ENCODE measurements at regions not wholly inside any gene's neighbourhood (a gene's known extent, or its start where the extent isn't known, plus 50 kb on each side); places are given as distances from the start of the nearest gene placed in this dataset.
"Not testable (repeated sequence)": the region's sequence is repeated elsewhere in the genome, so short reads cannot be mapped to it uniquely, and the experiment has no call there.

DNA sequence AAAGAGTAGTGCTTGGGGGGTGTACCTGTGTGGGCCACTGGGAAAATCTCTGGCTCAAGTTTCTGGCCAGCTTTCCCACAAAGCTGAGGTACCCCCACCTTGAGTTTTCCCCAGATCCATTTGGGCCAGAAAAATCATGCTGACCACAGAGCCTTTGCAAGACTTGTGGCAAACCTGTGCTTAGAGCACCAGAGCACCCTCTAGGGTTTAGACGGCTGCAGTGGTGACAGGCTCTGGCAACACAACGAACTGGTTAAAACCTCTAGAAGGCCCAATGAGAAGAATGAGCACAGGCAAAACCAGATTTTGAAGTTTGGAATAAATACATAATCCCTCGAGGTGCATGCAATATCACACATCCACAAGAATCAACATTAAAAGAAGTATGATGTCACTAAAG is 290.7 kb upstream of the FOLH1 start:
- TF ChIP-seq, protein P1, sequence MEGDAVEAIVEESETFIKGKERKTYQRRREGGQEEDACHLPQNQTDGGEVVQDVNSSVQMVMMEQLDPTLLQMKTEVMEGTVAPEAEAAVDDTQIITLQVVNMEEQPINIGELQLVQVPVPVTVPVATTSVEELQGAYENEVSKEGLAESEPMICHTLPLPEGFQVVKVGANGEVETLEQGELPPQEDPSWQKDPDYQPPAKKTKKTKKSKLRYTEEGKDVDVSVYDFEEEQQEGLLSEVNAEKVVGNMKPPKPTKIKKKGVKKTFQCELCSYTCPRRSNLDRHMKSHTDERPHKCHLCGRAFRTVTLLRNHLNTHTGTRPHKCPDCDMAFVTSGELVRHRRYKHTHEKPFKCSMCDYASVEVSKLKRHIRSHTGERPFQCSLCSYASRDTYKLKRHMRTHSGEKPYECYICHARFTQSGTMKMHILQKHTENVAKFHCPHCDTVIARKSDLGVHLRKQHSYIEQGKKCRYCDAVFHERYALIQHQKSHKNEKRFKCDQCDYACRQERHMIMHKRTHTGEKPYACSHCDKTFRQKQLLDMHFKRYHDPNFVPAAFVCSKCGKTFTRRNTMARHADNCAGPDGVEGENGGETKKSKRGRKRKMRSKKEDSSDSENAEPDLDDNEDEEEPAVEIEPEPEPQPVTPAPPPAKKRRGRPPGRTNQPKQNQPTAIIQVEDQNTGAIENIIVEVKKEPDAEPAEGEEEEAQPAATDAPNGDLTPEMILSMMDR (IDR thresholded peaks at IDR 0.05; ENCODE audit: control extremely low read depth, extremely low read depth, low read depth, missing control alignments) = no peak
- ChIA-PET CTCF (no interaction called here), POLR2A (no interaction called here)
- DNase-seq (ENCODE audit: extremely low spot score) = no peak

DNA sequence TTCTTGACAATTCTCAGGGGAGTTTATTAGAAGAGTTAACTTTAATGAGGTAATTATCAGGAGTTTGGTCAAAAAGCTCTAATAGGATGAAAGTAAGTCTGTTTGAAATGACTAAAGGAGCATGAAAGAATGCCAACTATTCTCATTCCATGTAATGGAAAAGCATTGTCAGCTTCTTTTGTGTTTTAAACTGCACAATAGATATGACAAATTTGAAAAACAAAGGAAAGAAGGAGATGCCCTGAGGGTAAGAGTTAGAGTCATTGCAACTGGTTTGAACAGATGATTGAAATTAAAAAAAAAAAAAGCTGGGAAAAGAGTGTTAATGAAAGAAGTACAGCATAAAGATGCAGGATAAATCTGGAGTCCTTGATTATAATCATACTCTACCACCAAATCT is 296.8 kb upstream of the FOLH1 start:
- ChIA-PET CTCF (no interaction called here), POLR2A (no interaction called here)
- TF ChIP-seq, protein P1 (IDR thresholded peaks at IDR 0.05; ENCODE audit: control extremely low read depth, extremely low read depth, low read depth, missing control alignments) = no peak
- DNase-seq (ENCODE audit: extremely low spot score) = no peak

DNA sequence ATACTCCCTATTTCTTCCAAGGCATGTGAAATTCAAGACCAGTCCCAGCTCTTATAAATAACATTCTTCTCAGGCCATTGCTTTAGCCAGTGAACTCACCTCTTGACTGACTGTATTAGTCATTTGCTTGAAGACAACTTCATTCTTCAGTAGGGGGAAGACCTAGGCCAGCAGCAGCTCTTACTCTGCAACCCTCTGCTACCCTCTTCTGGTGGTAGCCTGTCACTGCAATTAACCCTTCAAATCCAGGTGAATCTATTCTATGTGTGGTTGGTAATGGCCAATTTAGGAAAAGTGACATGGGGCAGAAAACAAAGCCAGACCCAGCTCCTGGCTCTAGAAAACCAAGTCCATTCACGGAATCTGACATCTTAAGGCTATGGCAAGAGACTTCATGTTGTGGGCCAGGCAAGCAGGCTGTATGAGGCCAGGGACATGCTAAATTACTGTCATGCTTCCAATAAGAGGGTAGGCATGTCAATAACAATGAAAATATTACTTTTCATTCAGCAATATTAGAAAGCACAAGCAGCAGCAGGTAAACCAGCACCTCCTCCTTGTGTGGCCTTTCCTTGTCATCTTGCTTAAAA is 317.9 kb upstream of the FOLH1 start:
- POLR2A ChIA-PET; CTCF ChIA-PET; DNase-seq (ENCODE audit: extremely low spot score): not testable (repeated sequence)
- TF ChIP-seq, protein P1 (IDR thresholded peaks at IDR 0.05; ENCODE audit: control extremely low read depth, extremely low read depth, low read depth, missing control alignments) = peak; percentile 53

DNA sequence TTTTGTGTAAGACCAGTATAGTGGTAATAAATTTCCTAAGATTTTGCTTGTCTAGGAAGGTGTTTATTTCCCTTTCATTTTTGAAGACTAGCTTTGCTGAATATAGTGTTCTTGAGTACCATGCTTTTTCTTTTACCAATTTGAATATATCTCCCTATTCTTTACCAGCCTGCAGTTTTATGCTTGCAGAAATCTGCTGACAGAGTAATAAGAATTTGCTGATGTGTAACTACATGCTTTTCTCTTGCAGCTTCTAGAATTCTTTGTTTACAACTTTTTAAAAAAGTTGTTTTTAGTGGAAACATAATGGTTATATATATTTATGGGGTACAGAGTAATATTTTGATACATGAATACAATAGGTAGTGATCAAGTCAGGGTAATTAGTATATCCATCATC is 324.8 kb upstream of the FOLH1 start:
- DNase-seq (ENCODE audit: extremely low spot score) = no peak
- TF ChIP-seq, protein P1 (IDR thresholded peaks at IDR 0.05; ENCODE audit: control extremely low read depth, extremely low read depth, low read depth, missing control alignments) = no peak
- CTCF ChIA-PET = no interaction called here
- POLR2A ChIA-PET = no interaction called here

DNA sequence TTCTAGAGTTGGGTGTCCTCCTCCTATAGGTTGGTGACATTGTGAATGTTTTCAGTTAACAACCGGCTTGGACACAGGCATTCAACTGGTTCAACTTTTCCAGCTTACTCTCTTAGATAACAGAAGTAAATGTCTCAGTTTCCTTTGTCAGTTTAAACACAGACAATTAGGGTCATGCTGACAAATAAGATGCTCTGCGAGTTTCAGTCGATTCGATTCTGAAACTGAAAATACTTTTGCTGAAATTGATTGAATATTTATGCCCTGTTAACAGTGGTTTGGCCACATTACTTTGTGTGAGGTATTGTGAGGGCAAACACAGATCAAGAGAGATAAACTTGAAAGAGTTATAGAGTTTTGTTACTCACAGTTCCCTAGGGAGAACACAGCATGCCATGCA is 330.5 kb upstream of the FOLH1 start:
- POLR2A ChIA-PET; DNase-seq (ENCODE audit: extremely low spot score); CTCF ChIA-PET: not testable (repeated sequence)

DNA sequence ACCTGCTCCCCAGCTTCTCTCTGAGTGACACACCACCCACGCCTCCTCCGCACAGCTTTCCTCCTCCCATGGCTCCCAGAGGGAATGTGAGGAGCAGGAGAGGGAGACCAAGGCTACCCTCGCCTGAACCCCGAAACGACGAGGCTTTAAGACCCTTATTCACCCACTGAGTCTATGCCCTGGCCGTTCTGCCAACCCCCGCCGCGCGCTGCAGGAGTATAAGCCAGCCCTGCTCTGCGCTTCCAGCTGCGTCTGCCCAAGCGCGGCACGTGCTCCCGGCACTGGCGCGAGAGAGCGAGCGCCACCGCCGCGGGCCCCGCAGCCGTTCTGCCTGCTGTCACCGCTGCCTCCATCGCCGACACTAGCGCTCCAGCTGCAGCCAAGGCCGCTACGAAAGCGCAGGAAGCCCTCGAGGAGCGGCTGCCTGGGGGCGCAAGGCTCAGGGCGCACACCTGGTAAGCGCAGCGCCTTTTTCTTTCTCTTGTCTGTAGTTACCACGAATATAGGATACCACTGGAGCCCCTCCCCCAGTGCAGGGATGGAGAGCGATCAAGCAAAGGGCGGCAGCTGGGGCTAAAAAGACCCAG is 350.0 kb upstream of the FOLH1 start:
- POLR2A ChIA-PET; CTCF ChIA-PET; DNase-seq (ENCODE audit: extremely low spot score): not testable (repeated sequence)

DNA sequence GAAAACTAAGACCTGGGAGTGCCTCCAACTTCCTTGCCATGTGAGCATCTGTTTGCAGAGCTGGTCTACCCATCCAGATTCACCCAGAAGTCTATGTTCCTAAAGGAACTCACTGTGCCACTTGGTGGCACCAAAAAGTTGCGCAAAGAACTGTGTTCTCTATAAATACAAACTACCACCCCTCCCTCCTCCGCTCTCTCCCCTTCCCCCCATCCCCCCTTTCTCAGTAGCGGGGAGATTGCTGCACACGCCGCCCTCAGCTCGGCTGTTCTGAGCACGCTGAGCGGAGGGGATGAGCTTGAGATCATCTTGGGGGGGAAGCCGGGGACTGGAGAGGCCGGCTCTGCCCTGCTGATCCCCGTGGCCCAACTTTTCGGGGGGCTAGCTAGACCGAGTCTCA is 352.2 kb upstream of the FOLH1 start:
- CTCF ChIA-PET; POLR2A ChIA-PET; DNase-seq (ENCODE audit: extremely low spot score): not testable (repeated sequence)

DNA sequence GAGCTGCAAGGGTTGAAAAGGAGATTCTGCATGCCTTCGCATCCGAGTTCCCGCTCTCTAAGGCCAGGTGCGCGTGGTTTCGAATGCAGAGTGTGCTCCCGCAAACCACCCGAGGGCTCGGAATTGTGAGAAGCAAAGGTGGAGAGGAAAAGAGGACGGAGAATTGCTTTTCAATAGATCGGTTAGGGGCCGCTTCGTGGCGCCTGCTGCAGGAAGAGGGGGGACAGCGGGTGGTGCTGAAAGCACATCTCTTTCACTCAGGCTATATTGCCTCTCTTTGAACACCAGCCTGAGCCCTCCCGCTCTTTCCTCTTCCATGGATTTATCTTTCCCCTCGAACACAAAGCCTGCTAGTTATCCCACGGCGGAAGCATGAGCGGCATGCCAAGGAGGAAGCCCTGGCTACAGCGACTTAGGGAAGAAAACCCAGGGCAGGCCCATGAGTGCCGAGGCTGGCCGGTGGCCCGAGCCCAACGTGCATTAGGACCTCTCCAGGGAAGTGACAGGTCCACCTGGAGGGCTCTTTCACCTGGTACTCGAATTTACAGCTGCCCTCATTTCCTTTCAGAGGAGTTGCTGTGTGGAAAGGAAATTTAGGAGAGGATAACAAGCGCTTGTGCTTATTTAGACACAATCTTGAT is 353.0 kb upstream of the FOLH1 start:
- POLR2A ChIA-PET; CTCF ChIA-PET; DNase-seq (ENCODE audit: extremely low spot score): not testable (repeated sequence)

DNA sequence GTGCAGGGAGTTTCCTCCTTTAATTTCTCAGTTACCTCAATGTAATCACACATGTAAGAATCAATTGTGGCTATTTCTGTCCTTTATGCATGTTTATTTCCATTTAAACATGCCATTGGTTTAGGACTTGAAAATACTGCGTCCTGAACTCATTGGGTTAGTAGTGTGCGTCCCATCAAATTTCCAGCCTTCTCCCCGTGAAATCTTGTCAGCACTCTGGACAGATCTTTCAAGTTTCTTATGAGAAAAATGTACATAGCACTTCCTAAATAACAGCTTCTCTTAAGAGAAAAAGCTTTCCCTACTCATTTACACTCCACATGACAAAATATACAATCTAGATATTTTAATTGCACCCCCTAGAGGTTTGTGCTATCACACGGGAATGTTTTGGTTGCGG is 353.9 kb upstream of the FOLH1 start:
- POLR2A ChIA-PET; DNase-seq (ENCODE audit: extremely low spot score); CTCF ChIA-PET: not testable (repeated sequence)

DNA sequence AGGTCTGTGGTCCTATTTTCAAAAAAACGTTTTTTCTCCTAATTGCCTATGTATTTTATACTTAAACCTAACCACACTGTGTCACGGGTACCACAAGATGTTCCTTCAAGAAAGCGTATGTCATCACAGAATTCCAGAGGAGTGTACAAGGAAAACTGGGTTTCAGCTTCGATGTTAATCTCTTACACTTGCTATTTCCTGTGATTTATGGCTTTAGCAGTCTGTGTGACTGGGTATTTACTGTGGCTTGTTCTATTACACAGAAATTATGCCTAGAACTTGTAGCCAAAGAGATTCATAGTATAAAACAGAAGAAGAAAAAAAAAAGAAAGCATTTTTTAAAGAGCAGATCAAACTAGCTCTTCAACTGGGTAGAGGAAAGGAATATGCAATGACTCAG is 371.1 kb upstream of the FOLH1 start:
- POLR2A ChIA-PET = not testable (repeated sequence)

DNA sequence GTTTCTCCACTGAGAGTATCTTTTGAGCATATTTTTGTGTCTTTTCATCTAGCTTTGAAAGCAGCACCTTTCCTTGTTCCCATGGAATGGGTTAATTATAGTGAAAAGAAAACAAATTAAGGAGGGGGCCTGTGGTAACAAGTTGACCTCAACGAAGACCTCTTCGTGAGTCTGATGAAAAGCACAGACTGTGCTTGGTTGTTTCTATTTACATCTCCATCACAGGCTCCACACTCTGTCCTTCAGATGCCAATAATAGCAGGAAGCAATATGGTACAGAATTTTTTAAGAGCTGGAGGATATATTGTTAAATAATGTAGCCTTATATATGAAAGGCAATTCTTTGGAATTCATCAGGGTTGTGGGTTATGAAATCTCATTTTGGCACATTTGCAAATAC is 366.7 kb upstream of the OR4C13 start:
- POLR2A ChIA-PET; DNase-seq (ENCODE audit: extremely low spot score); CTCF ChIA-PET: not testable (repeated sequence)

More for the DNA sequence above, 371.1 kb upstream of the FOLH1 start:
- CTCF ChIA-PET; DNase-seq (ENCODE audit: extremely low spot score): not testable (repeated sequence)

DNA sequence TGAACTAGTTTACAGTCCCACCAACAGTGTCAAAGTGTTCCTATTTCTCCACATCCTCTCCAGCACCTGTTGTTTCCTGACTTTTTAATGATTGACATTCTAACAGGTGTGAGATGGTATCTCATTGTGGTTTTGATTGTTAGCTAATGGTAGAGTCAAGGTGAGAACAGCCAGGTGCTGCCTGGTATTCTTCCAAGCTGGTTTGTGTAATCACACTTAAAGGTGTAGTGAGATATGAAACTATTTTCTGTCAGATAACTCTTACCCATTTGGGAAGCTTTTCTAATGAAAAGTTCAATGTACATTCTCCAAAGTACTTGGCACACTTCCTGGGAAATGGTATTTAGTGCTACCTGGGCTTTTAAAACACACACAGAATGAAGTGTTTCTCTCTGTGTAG is 343.3 kb upstream of the OR4C13 start:
- POLR2A ChIA-PET; CTCF ChIA-PET; DNase-seq (ENCODE audit: extremely low spot score): not testable (repeated sequence)

DNA sequence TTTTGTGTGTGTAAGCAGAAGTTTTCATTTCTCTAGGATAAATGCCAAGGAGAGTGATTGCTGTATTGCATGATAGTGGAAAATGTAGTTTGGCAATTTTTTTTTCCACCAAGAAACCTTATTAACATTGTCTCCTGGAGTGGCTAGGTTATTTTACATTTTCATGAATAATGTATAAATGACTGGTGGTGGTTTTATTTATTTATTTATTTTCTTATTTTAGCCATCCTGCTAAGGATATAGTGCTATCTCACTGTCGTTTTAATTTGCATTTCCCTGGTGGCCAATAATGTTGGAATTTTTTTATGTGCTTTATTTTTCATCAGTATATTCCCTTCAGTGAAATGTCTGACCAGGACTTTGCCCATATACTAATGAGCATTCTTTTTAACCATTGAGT is 328.3 kb upstream of the OR4C13 start:
- CTCF ChIA-PET; DNase-seq (ENCODE audit: extremely low spot score); POLR2A ChIA-PET: not testable (repeated sequence)

DNA sequence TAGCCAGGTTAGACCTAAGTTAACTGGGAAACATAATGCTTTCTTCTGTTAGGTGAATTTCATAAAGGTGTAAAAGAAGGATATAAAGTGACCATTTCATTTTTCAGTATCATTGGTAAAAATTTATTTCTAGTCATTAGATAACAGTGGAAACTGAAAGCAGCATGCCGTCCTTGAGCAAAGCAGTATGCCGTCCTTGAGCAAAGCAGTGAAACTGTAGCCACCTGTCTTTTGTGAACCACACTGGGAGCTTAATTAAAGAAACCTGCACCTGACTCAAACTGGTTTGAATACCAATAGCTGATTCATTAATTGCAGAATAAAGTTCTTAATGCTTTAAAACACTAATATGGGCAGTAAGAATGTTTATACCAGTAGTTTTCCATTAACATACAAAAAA is 281.5 kb upstream of the OR4C13 start:
- POLR2A ChIA-PET; DNase-seq (ENCODE audit: extremely low spot score); CTCF ChIA-PET: not testable (repeated sequence)

Data from GM10248 (cell line).